Nephron (organoid): ENCODE measurements at regions not wholly inside any gene's neighbourhood (a gene's known extent, or its start where the extent isn't known, plus 50 kb on each side); places are given as distances from the start of the nearest gene placed in this dataset.

ENCODE experiments used
- H3K27ac Mint-ChIP-seq, 3 experiments: 2 replicates each; pipeline ENCODE4 v1.8.0; 2020; ENCODE audit warnings: mixed read lengths in 3 of 3, mild to moderate bottlenecking in 2 of 3, moderate library complexity in 1 of 3
- H3K27me3 Mint-ChIP-seq: 2 replicates; pipeline ENCODE4 v1.8.0; 2021; ENCODE audit warnings: low read depth, mild to moderate bottlenecking, moderate library complexity, mixed read lengths
- H3K36me3 Mint-ChIP-seq: 2 replicates; pipeline ENCODE4 v1.8.0; 2020; ENCODE audit warnings: low read depth, mixed read lengths
- H3K4me1 Mint-ChIP-seq: 2 replicates; pipeline ENCODE4 v1.8.0; 2020; ENCODE audit warnings: mixed read lengths
- H3K4me3 Mint-ChIP-seq, 3 experiments: 2 replicates each; pipeline ENCODE4 v1.8.0; 2020; ENCODE audit warnings: mild to moderate bottlenecking in 3 of 3, mixed read lengths in 3 of 3, moderate library complexity in 2 of 3
- H3K9me3 Mint-ChIP-seq: 2 replicates; pipeline ENCODE4 v1.8.0; 2020; ENCODE audit warnings: mixed read lengths
- TF ChIP-seq, protein P1 (sequence below), 3 experiments: fragments of 200-600 bp; sonication (generic); IDR thresholded peaks; one replicate each; pipeline ENCODE4 v1.5.0; 2021; ENCODE audit warnings: antibody characterized with exemption in 3 of 3; ENCODE audit not compliant: unreplicated experiment in 3 of 3

DNA sequence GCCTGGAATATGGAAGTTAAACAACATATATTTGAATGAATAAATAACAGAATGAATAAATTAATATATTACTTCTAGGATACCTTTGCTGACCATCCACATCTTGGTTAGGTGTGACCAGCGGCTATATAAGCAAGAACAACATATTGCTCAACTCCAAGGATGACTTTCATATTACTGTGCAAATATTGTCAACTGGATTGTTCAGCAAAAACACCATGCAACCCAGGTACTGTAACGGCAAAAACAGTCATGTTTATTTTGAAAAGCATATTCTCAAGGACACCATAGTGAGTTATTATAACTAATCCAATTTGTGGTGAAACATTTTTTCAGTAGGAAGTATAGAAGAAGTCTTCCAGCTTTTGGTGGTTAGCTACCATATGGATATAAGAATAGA is 907.9 kb downstream of the IGSF11 start:
- TF ChIP-seq, protein P1, sequence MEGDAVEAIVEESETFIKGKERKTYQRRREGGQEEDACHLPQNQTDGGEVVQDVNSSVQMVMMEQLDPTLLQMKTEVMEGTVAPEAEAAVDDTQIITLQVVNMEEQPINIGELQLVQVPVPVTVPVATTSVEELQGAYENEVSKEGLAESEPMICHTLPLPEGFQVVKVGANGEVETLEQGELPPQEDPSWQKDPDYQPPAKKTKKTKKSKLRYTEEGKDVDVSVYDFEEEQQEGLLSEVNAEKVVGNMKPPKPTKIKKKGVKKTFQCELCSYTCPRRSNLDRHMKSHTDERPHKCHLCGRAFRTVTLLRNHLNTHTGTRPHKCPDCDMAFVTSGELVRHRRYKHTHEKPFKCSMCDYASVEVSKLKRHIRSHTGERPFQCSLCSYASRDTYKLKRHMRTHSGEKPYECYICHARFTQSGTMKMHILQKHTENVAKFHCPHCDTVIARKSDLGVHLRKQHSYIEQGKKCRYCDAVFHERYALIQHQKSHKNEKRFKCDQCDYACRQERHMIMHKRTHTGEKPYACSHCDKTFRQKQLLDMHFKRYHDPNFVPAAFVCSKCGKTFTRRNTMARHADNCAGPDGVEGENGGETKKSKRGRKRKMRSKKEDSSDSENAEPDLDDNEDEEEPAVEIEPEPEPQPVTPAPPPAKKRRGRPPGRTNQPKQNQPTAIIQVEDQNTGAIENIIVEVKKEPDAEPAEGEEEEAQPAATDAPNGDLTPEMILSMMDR (IDR thresholded peaks at IDR 0.05; ENCODE audit: unreplicated experiment in 3 of 3) = no peak
- Mint-ChIP-seq H3K9me3 (no peaks in the 10 kb centered on the region), H3K27ac (no peak overlapping the region), H3K36me3 (no peaks in the 10 kb centered on the region), H3K27me3 (no peaks in the 10 kb centered on the region), H3K4me3 (no peak overlapping the region), H3K4me1 (no peaks in the 10 kb centered on the region)

DNA sequence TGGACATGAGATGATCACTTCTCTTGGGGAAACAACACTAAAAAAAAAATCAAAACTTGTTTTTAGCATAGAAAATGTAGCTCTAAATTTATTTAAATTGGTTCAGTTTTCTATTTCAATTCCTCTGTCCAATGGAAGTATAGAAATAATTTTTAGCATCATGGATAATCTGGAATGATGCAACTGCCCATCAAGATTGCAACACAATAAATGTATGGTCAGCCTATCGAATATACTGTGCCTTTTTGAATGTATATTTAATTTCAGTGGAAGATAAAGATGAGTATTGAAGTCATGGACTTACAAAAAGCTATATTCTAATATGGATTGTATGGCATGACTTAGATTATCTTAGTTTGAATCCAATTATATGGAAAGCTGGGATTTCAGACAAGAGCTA is 906.7 kb downstream of the IGSF11 start:
- H3K4me3 Mint-ChIP-seq = no peak overlapping the region
- H3K9me3 Mint-ChIP-seq = no peaks in the 10 kb centered on the region
- H3K27ac Mint-ChIP-seq = no peak overlapping the region
- TF ChIP-seq, protein P1 (IDR thresholded peaks at IDR 0.05; ENCODE audit: unreplicated experiment in 3 of 3) = no peak
- peaks cover 2% of the 10 kb centered on the region for H3K27me3 Mint-ChIP-seq
- no peaks in the 10 kb centered on the region for H3K36me3 Mint-ChIP-seq
- H3K4me1 Mint-ChIP-seq = no peaks in the 10 kb centered on the region

DNA sequence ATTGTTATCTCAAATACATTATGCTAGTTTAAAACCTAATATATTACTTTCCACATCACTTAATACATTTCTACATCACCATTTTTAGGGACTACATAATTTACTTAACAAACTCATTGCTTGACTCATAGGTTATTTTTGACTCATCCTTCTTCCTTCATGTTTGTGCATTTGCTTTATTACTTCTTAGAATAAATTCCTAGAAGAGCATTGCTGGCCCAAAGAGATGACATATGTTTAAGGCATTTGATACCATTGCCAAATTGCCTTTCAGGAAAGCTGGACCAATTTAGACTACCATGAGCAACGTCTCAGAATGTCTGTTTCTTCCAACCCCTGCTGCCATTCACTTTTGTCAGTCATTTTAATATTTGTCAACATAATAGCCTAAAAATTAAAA is 905.8 kb downstream of the IGSF11 start:
- TF ChIP-seq, protein P1 (IDR thresholded peaks at IDR 0.05; ENCODE audit: unreplicated experiment in 3 of 3) = no peak
- Mint-ChIP-seq H3K27ac (no peak overlapping the region), H3K27me3 (peaks cover 4% of the 10 kb centered on the region), H3K4me1 (no peaks in the 10 kb centered on the region), H3K36me3 (no peaks in the 10 kb centered on the region), H3K4me3 (no peak overlapping the region), H3K9me3 (no peaks in the 10 kb centered on the region)

DNA sequence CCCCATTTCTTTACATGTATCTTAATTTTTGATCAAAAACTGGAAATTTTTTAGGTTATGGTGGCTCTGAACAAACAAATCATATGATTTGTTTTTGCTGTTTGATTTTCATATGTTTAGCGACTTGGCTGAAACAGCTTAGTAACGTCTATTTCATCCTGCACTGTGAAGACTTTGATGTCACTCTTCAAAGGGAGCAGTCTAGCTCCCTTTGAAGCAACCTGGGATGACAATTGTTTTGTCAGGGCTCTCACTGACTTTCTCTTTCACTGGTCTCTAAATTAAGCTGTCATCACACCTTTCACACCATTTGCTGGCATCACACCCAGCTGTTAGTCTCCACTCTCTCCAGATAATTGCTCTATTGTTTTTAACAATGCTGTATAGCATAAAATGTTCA is 896.9 kb downstream of the IGSF11 start:
- Mint-ChIP-seq H3K27me3 (peaks cover 4% of the 10 kb centered on the region), H3K4me1 (no peaks in the 10 kb centered on the region), H3K36me3 (no peaks in the 10 kb centered on the region), H3K4me3 (no peak overlapping the region), H3K27ac (no peak overlapping the region), H3K9me3 (peaks cover 26% of the 10 kb centered on the region)
- TF ChIP-seq, protein P1 (IDR thresholded peaks at IDR 0.05; ENCODE audit: unreplicated experiment in 3 of 3) = no peak

DNA sequence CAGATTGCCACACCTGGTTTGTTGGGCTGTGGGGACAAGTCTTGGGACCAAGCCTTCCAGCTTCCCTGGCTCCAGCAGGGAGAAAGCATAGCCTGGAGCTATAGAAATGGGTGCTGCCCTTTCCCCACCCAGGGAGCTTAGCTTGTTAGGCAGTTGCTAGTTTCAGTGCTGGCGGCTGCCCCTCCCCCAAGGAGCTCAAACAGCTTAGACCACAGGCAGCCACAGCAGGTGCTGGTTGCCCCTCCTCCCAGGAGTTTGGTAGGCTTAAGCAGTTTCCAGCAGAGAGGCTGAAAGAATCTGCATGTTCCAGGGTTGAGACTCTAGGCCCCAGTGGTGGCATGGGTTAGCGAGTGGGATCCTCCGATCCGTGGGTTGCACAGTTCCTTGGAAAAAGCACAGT is 889.7 kb downstream of the IGSF11 start:
- peaks cover 27% of the 10 kb centered on the region for H3K9me3 Mint-ChIP-seq
- TF ChIP-seq, protein P1 (IDR thresholded peaks at IDR 0.05; ENCODE audit: unreplicated experiment in 3 of 3) = no peak
- H3K4me1 Mint-ChIP-seq = no peaks in the 10 kb centered on the region
- no peaks in the 10 kb centered on the region for H3K36me3 Mint-ChIP-seq
- no peaks in the 10 kb centered on the region for H3K27me3 Mint-ChIP-seq
- H3K4me3 Mint-ChIP-seq = no peak overlapping the region
- no peak overlapping the region for H3K27ac Mint-ChIP-seq

DNA sequence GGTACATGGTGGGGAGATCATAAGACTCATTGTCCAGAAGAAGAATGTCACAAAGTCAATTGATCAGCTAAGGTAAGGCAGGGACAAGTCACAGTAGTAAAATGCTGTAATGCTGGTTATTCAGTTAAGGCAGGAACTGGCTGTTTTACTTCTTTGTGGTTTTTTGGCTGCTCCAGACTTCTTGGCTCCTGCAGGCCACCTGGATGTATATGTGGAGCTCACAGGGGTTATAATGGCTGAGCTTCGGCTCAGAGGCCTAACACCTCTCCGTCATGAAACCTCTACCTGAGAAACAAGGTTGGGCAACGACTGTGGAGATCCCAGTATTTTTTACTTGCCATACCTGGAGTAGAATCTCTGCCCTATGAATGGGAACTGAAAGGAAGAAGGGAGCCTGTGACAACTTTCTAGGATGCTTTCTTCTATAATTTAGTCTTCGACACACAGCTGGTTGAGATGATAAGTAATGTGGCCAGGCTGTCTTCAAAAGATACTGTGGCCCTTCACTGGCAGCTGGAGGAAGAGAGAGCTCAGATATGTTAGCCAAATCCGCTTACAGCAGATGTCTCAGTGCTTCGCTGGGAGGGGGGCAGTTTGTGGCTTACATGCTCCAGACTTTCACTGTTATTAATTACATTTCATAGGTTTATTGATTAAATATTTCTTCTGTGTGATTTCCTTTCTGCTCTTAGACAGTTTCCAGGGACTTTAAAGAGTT is 887.8 kb downstream of the IGSF11 start:
- Mint-ChIP-seq H3K4me1 (no peaks in the 10 kb centered on the region), H3K9me3 (peaks cover 24% of the 10 kb centered on the region), H3K4me3 (no peak overlapping the region), H3K27me3 (no peaks in the 10 kb centered on the region), H3K36me3 (no peaks in the 10 kb centered on the region), H3K27ac (no peak overlapping the region)
- TF ChIP-seq, protein P1 (IDR thresholded peaks at IDR 0.05; ENCODE audit: unreplicated experiment in 3 of 3) = no peak
